Head of caudate nucleus (tissue), 42 donors: ENCODE measurements at regions not wholly inside any gene's neighbourhood (a gene's known extent, or its start where the extent isn't known, plus 50 kb on each side); places are given as distances from the start of the nearest gene placed in this dataset.
"Not testable (repeated sequence)": the region's sequence is repeated elsewhere in the genome, so short reads cannot be mapped to it uniquely, and the experiment has no call there.

Experiments
- DNase-seq, 42 donors: peaks; one replicate each; pipeline versions ENCODE4 v3.0.0 to v3.0.0-alpha.2; 2020 to 2021; ENCODE audit warnings: mixed read lengths in 7 of 42
- intact Hi-C: fragments of 100-400 bp; cut with DNase I; formaldehyde crosslinking; loops from one replicate; pipeline ENCODE4 v1.15.0; 2022

- intact Hi-C loops = no loop called here
- no peak for DNase-seq
Measured at GRCh38 chr18:8979258-8979988, 123.1 kb upstream of the NDUFV2 start.

DNA sequence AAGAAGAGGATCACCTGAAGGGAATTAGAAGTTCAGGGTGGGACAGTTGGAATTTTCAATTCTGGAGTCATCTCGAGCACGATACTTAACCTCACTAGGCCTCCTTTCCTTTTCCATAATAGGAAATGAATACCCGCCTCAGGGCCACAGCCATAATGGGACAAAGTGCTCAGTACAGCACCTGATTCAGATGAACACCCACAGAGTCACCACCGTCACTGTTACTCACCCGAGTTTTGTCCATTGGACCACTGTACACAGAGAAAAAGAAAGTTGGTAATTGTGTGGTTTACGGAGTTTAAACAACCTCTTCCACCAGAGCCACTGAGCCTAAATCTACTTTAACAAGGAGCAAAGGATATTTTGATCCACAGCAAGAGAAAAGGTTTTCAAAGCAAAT is 122.0 kb upstream of the NDUFV2 start:
- no peak for DNase-seq
- intact Hi-C loops = loop anchor here (10.0 kb wide), 1 partner anchor 286 kb away; no protein-coding TSS in a partner anchor

- intact Hi-C loops = loop anchor here (10.0 kb wide), 1 partner anchor 286 kb away; no protein-coding TSS in a partner anchor
- no peak for DNase-seq
Measured at GRCh38 chr18:8980918-8981317, 121.6 kb upstream of the NDUFV2 start.

DNA sequence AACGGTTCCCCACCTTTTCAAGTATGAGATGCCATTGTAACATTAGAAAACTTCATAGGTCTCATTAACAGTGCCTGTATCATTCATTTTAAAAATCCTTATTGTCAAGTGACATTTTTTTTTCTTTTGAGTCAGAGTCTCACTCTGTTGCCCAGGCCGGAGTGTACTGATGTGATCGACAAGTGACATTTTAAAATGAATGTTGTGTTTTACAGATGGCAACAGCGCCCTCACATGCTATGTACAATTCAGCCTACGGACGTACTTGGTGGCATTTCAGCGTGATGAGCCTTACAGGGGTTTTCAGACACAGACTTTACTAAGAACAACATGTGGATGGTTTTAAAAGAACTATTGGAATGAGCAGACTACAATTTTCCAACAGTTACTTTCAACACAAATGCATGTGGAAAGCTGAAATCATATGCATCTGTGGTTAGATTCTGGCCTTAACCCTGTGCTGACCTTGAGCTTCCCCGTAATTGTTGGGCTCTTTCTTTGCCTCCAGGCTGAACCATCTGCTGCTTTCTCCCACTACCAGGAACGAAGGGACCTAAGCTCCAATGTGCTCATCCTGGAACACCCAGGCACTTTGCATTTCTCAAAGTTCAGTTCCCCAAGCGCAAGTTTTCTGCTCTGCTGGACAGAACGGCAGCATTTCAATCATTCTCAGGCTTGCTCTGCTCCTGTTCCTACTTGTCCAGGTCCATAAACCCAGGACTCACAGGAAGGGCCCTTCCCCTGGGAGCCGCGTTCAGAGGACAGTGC is 119.9 kb upstream of the NDUFV2 start:
- intact Hi-C loops = loop anchor here (10.0 kb wide), 1 partner anchor 288 kb away; no protein-coding TSS in a partner anchor
- DNase-seq = peak in 6 of 42 donors; percentile 14 to 37 (median 21)

DNA sequence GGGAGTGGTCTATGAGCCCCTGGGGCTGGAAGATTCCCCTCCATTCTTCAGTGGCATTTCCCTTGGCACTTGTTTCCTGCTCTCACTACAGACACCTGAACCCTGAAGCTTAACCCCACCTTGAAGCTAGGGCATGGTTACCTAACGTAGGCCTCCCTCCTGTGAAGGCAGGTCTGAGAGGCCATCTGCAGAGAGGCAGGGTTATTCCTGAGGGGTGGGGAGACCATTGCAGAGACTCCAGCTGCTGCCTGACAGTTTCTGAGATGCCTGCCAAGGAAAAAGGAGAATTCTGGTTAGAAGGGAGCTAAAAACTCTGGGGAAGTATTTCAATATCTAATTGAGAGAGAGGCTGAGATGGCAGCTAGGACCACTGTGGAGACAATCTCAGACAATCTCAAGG is 119.3 kb upstream of the NDUFV2 start:
- intact Hi-C loops = loop anchor here (10.0 kb wide), 1 partner anchor 288 kb away; no protein-coding TSS in a partner anchor
- DNase-seq = no peak

DNA sequence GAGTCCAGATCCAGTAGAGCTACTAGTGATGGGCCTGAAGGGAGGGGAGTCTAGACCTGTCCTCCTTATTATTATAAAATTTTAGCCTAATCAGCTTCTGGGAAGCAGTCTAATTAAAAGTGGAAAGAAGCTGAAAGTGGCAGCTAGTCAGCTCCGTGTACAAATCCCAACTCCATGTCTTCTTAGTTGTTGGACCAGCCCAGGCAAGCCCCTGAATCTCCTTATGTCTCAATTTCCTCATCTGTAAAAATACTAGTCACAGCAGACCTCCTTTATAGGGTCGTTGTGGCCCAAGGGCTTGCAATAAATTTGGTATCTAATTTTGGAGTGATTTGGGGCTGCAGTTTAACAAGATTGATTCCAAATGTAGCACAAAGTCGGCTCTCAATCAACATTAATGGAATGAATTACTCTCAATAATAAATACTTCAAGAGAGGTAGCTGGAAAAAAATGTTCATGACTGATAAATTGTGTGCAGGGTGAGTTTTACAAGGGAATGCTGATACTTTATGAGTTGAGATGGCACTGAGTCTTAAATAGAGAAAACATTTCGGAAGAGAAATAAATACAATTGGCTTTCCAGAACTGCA is 118.3 kb upstream of the NDUFV2 start:
- intact Hi-C loops = loop anchor here (10.0 kb wide), 1 partner anchor 289 kb away; no protein-coding TSS in a partner anchor
- DNase-seq = no peak

DNA sequence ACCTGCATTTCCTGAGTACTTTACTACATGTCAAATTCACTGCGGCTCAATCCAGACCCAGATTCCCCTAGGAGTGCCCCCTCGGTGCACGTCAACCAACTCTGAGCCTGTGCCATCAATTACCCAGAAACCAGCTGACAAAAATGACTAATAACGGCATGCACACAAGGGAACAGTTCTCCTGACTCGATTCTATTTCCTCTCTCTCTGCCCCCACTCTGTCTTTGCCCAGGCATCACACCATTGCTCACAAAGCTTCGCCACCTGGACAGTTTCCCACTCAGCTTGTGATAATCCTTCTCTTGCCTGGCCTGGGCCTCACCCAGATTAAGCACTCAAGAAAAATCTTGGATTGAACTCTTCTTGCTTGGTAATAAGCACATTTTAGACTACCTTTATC is 115.3 kb upstream of the NDUFV2 start:
- intact Hi-C loops = loop anchor here (2.0 to 10.0 kb wide), 2 partner anchors 292 to 332 kb away; no protein-coding TSS in a partner anchor
- peak in 2 of 42 donors; percentile 11 to 20 for DNase-seq

- intact Hi-C loops = loop anchor here (10.0 kb wide), 1 partner anchor 294 kb away; no protein-coding TSS in a partner anchor
- DNase-seq = peak; percentile 51 to 86 (median 72)
Measured at GRCh38 chr18:8988260-8988871, 114.1 kb upstream of the NDUFV2 start.

DNA sequence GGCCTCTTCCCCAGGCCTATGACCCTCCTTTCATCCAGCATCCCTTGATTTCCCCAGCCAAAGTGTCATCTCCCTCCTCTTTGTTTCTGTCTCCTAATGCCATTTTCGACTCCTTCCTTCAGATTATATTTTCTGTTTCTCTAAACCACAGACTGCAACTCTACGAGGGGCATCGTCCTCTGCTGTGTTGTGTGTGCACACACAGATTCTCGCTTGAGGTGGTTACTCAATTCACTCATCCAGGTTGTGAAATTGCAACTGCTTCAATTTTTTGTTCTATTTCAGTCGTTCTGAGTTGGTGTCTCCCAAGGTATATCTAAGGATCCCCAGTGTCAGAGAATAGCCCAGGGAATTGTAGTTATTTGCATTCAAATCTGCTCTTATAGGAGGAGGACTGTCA is 113.5 kb upstream of the NDUFV2 start:
- DNase-seq = no peak
- intact Hi-C loops = loop anchor here (10.0 kb wide), 1 partner anchor 294 kb away; no protein-coding TSS in a partner anchor

- DNase-seq = no peak
- intact Hi-C loops = loop anchor here (10.0 kb wide), 1 partner anchor 295 kb away; no protein-coding TSS in a partner anchor
Measured at GRCh38 chr18:8989855-8990254, 112.6 kb upstream of the NDUFV2 start.

DNA sequence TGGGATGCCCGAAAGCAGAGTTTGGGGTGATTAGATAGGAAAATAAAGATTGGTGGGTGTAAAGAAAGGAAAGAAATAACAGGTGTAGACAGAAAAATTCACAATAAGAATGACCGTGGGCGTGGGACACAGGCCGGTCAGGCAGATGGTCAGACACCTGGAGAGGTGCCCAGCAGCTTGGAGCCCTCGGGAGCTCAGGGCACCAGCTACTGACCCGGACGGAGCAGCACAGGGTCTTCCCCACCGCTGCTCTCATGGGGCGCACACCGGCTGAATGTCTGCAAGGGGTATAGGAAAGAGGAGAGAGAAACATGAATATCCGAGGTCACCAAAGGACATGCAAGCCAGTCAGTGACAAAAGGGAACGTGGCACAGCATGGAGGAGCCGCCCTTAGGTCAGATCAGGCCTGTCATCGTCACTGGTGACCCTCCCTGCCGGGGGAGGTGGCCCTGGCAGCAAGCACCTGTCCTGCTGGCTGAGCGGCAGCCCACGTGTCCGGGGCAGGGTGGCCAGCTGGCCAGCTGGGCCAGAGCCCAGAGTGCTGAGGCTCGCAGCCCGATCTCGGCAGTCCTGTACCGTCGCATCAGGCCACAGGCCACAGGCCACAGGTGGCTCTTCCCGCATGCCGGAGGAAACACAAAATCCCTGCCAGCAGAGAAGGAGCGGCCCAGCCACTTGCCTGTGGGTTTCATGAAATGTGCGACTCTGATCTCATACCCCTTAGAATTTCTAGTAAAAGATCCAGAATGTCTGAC is 112.0 kb upstream of the NDUFV2 start:
- intact Hi-C loops = no loop called here
- DNase-seq = peak in 30 of 42 donors; percentile 4 to 56 (median 28)

DNA sequence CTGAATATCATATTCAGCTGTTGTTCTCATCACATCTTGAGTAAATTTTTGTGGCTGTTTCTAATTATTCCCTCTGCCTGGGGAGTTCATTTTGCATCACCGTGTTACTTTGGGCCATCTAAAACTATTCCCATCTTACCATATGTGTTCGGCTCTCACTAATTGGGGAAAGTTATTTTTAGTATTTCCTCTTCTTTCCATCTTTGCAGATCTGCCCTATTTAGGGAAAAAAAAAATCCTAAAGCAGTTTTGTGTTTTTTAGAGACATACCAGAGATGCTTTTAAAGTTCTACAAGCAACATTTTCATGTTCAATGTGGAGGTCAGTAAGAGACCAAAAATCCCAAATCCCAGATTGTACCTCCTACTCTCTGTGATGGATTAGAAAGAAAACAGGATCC is 111.3 kb upstream of the NDUFV2 start:
- DNase-seq = no peak
- intact Hi-C loops = no loop called here

GRCh38 chr18:8992500-8992899 is 110.0 kb upstream of the NDUFV2 start:
- DNase-seq, intact Hi-C loops: not testable (repeated sequence)

GRCh38 chr18:8994603-8995002 is 107.9 kb upstream of the NDUFV2 start:
- no peak for DNase-seq
- intact Hi-C loops = no loop called here

- no peak for DNase-seq
- intact Hi-C loops = no loop called here
Measured at GRCh38 chr18:8995096-8995495, 107.4 kb upstream of the NDUFV2 start.

- DNase-seq = no peak
- intact Hi-C loops = no loop called here
Measured at GRCh38 chr18:8996771-8997432, 105.6 kb upstream of the NDUFV2 start.

GRCh38 chr18:8997634-8998033 is 104.9 kb upstream of the NDUFV2 start:
- intact Hi-C loops = no loop called here

More at GRCh38 chr18:8997634-8998033, 104.9 kb upstream of the NDUFV2 start:
- no peak for DNase-seq
